Adrenal gland (tissue), 9 donors: ENCODE measurements at regions not wholly inside any gene's neighbourhood (a gene's known extent, or its start where the extent isn't known, plus 50 kb on each side); places are given as distances from the start of the nearest gene placed in this dataset.

Experiments
- DNase-seq, 7 donors: peaks; one replicate each; pipeline ENCODE4 v3.0.0-alpha.2; 2019 to 2020
- H3K27ac ChIP-seq, 5 donors: fragments of 200-600 bp; sonication (generic) in 4 of 5; 1 replicate in 3 of 5; 2 replicates in 2 of 5; pipeline versions ENCODE4 v1.5.1 to v1.8.0; 2016 to 2020; ENCODE audit warnings: mild to moderate bottlenecking in 1 of 5
- H3K27me3 ChIP-seq: fragments of 200-600 bp; 2 replicates; pipeline ENCODE4 v1.8.0; 2021
- H3K36me3 ChIP-seq, 2 donors: fragments of 200-600 bp; replicated peaks in 1 of 2; 1 replicate in 1 of 2; 2 replicates in 1 of 2; pipeline versions ENCODE4 v1.5.1 to v1.8.0; 2018 to 2022
- H3K4me1 ChIP-seq, 2 donors: fragments of 200-600 bp; replicated peaks in 1 of 2; 1 replicate in 1 of 2; 2 replicates in 1 of 2; pipeline versions ENCODE4 v1.5.1 to v1.8.0; 2018 to 2021
- H3K4me3 ChIP-seq, 4 donors: fragments of 200-600 bp; sonication (generic) in 3 of 4; one replicate each; pipeline ENCODE4 v1.5.1; 2016 to 2018
- H3K9me3 ChIP-seq, 3 donors: fragments of 200-600 bp; sonication (generic) in 1 of 3; replicated peaks in 1 of 3; 1 replicate in 2 of 3; 2 replicates in 1 of 3; pipeline versions ENCODE4 v1.5.1 to v1.8.0; 2016 to 2021
- POLR2A ChIP-seq, 2 donors: fragments of 450-650 bp; IDR thresholded peaks; one replicate each; pipeline ENCODE4 v1.6.1; 2017; ENCODE audit warnings: antibody characterized with exemption in 2 of 2, mild to moderate bottlenecking in 2 of 2, moderate library complexity in 1 of 2
- WGBS, 4 donors: extraction: QIAGEN DNeasy Blood & Tissue Kit in 2 of 4; methylation state at CpG; one replicate each; pipeline versions ENCODE4 v1.1.5 to v1.1.7; 2013 to 2017; 5-methylcytosine and 5-hydroxymethylcytosine counted together
- intact Hi-C, 2 donors: fragments of 100-400 bp; cut with DNase I; formaldehyde crosslinking; loops; one replicate each; pipeline versions ENCODE4 v1.14.1 to v1.15.0; 2022 to 2023
- TF ChIP-seq, protein P1 (sequence below), 6 experiments: fragments of 450-650 bp in 4 of 6; fragments of 200-600 bp in 2 of 6; sonication (generic) in 1 of 6; IDR thresholded peaks; 1 replicate in 5 of 6; 2 replicates in 1 of 6; pipeline versions ENCODE4 v1.5.1 to v1.8.0; 2016 to 2021; ENCODE audit warnings: antibody characterized with exemption in 6 of 6, mild to moderate bottlenecking in 2 of 6, moderate library complexity in 1 of 6
- donor health status: healthy with polysubstance abuse.
- donor health status: Bipolar disorder and iron deficiency.
- donor health status: DM: yes; HTN: yes; CAD: no.
- donor health status: DM: no; HTN: no; CAD: no.
- donor health status: DM: no; HTN: no; CAD: no.

DNA sequence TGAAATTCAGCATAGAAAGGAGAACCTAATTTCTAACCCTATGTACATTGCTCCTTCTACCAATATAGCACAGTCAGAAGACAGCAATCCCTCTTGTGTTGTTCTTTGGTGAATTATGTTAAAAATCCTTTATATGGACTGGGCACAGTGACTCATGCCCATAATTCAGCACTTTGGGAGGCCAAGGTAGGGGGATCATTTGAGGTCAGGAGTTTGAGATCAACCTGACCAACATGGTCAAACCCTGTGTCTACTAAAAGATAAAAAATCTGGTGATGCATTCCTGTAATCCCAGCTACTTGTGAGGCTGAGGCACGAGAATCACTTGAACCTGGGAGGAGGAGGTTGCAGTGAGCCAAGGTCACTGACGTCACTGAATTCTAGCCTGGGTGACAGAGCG is 195.6 kb downstream of the TMX3 start:
- H3K9me3 ChIP-seq: no peaks in the 10 kb centered on the region
- no peak for DNase-seq
- no peaks in the 10 kb centered on the region for H3K36me3 ChIP-seq
- no peaks in the 10 kb centered on the region for H3K4me1 ChIP-seq
- intact Hi-C loops: no loop called here
- no peaks in the 10 kb centered on the region for H3K27me3 ChIP-seq
- 41 to 60% (median 54%) methylated on average over 3 of the region's 3 CpGs for WGBS, 4 donors
- H3K27ac ChIP-seq: no peak overlapping the region
- H3K4me3 ChIP-seq: no peak overlapping the region
- TF ChIP-seq, protein P1, sequence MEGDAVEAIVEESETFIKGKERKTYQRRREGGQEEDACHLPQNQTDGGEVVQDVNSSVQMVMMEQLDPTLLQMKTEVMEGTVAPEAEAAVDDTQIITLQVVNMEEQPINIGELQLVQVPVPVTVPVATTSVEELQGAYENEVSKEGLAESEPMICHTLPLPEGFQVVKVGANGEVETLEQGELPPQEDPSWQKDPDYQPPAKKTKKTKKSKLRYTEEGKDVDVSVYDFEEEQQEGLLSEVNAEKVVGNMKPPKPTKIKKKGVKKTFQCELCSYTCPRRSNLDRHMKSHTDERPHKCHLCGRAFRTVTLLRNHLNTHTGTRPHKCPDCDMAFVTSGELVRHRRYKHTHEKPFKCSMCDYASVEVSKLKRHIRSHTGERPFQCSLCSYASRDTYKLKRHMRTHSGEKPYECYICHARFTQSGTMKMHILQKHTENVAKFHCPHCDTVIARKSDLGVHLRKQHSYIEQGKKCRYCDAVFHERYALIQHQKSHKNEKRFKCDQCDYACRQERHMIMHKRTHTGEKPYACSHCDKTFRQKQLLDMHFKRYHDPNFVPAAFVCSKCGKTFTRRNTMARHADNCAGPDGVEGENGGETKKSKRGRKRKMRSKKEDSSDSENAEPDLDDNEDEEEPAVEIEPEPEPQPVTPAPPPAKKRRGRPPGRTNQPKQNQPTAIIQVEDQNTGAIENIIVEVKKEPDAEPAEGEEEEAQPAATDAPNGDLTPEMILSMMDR (IDR thresholded peaks at IDR 0.05): no peak
- TF ChIP-seq POLR2A (IDR thresholded peaks at IDR 0.05): no peak

DNA sequence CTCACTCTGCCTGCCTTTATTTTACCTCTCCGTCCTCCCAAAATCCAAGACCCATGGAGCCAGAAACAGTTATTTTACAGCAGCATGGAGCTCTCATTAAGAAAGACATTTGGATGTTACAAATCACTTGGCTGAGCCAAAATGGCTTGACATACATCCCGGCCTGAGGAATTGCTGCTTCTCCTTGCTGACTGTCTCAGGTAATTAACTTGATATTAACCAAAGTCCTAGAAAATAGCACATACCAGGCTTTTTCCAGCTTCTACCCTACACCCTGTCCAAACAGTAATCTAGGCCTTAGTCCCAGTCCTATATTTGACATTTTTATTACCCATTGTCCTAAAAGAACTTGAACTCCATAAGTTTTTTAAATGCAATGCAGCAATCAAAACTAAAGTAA is 205.0 kb downstream of the TMX3 start:
- WGBS, 4 donors: 83 to 90% (median 86%) methylated on average over 2 of the region's 2 CpGs
- H3K4me3 ChIP-seq: no peak overlapping the region
- H3K4me1 ChIP-seq: no peaks in the 10 kb centered on the region
- H3K36me3 ChIP-seq: no peaks in the 10 kb centered on the region
- H3K27me3 ChIP-seq: no peaks in the 10 kb centered on the region
- intact Hi-C loops: no loop called here
- no peak overlapping the region for H3K27ac ChIP-seq
- H3K9me3 ChIP-seq: no peaks in the 10 kb centered on the region
- TF ChIP-seq, protein P1 (IDR thresholded peaks at IDR 0.05): no peak
- no peak for TF ChIP-seq POLR2A (IDR thresholded peaks at IDR 0.05)
- DNase-seq: no peak

DNA sequence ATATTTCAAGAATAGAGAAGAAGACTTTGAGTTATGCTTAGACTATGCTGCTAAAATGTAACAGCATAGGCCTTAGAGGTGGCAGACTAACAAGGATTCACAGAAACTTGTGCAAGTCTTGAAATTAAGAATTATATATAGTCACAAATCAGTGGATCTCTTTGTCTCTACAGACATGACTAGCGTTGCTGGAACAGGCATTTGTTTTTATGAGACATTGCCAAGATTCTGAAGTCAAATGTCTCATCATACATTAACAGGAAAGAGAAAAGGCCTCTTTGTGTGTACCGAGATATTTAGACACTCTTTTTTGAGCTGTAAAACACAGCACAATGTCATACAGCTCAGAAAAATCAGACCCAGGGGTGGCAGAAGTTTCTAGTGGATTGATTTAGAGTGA is 207.1 kb downstream of the TMX3 start:
- H3K27ac ChIP-seq: no peak overlapping the region
- intact Hi-C loops: no loop called here
- WGBS, 4 donors: 43 to 59% (median 44%) methylated on average over 2 of the region's 2 CpGs

GRCh38 chr18:68505178-68505574 is 209.7 kb downstream of the TMX3 start:
- Histone ChIP-seq H3K27me3 (no peaks in the 10 kb centered on the region), H3K9me3 (no peaks in the 10 kb centered on the region), H3K27ac (no peak overlapping the region), H3K36me3 (no peaks in the 10 kb centered on the region), H3K4me3 (no peak overlapping the region), H3K4me1 (no peaks in the 10 kb centered on the region)
- WGBS, 4 donors: 58 to 67% (median 61%) methylated on average over 3 of the region's 3 CpGs
- no peak for DNase-seq
- intact Hi-C loops: no loop called here
- TF ChIP-seq POLR2A (IDR thresholded peaks at IDR 0.05): no peak
- TF ChIP-seq, protein P1 (IDR thresholded peaks at IDR 0.05): no peak

More for the DNA sequence above, 207.1 kb downstream of the TMX3 start:
- Histone ChIP-seq H3K36me3 (no peaks in the 10 kb centered on the region), H3K27me3 (no peaks in the 10 kb centered on the region), H3K9me3 (no peaks in the 10 kb centered on the region), H3K4me1 (no peaks in the 10 kb centered on the region), H3K4me3 (no peak overlapping the region)
- no peak for DNase-seq
- TF ChIP-seq POLR2A (IDR thresholded peaks at IDR 0.05): no peak
- TF ChIP-seq, protein P1 (IDR thresholded peaks at IDR 0.05): no peak
